HL-60 (cell line): ENCODE measurements at regions not wholly inside any gene's neighbourhood (a gene's known extent, or its start where the extent isn't known, plus 50 kb on each side); places are given as distances from the start of the nearest gene placed in this dataset.

Experiments
- POLR2AphosphoS5 ChIP-seq: IDR thresholded peaks from 2 replicates; pipeline ENCODE4 v1.6.1; 2012; ENCODE audit warnings: low read depth
- TF ChIP-seq, protein P1 (sequence below): IDR thresholded peaks from one replicate; pipeline ENCODE4 v1.5.1; 2011; ENCODE audit warnings: low read length, control low read depth, inconsistent platforms; ENCODE audit not compliant: insufficient read depth

DNA sequence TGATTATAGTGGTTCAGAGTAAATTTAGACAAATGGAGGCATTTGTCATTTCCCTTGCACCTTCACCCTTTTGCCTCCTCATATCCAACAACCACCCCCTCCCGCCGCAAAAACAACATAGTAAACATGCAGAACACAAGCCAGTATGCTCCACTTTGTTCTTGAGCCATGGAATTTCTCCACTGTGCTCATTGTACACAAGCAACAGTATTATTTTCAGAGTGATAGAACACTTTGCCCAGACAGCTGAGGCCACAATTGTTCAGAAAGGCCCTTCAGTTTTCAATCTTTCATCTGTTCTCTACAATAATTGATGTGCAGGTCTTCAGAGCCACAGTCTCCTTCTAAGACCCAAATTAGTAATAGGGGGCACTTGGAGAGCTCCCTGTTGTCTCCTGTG, 272.8 kb upstream of the SLC30A5 start:
- TF ChIP-seq, protein P1, sequence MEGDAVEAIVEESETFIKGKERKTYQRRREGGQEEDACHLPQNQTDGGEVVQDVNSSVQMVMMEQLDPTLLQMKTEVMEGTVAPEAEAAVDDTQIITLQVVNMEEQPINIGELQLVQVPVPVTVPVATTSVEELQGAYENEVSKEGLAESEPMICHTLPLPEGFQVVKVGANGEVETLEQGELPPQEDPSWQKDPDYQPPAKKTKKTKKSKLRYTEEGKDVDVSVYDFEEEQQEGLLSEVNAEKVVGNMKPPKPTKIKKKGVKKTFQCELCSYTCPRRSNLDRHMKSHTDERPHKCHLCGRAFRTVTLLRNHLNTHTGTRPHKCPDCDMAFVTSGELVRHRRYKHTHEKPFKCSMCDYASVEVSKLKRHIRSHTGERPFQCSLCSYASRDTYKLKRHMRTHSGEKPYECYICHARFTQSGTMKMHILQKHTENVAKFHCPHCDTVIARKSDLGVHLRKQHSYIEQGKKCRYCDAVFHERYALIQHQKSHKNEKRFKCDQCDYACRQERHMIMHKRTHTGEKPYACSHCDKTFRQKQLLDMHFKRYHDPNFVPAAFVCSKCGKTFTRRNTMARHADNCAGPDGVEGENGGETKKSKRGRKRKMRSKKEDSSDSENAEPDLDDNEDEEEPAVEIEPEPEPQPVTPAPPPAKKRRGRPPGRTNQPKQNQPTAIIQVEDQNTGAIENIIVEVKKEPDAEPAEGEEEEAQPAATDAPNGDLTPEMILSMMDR, result no peak
- TF ChIP-seq POLR2AphosphoS5, result no peak
